H1 (cell line): ENCODE measurements at regions not wholly inside any gene's neighbourhood (a gene's known extent, or its start where the extent isn't known, plus 50 kb on each side); places are given as distances from the start of the nearest gene placed in this dataset.

ENCODE experiments used
- CTCF ChIA-PET: fragments of 300-600 bp; sonication (Branson Sonifier 250); formaldehyde crosslinking; loops from one replicate; lab custom pipeline; 2021; ENCODE audit not compliant: partially characterized antibody; lab: Charles Lee
- POLR2A ChIA-PET: fragments of 300-600 bp; sonication (Branson Sonifier 250); formaldehyde crosslinking; loops from one replicate; lab custom pipeline; 2021; ENCODE audit warnings: inconsistent platforms; ENCODE audit not compliant: partially characterized antibody; lab: Charles Lee
- DNase-seq, 2 experiments: peaks; one replicate each; pipeline versions ENCODE4 v3.0.0 to v3.0.0-alpha.2; 2010 to 2022; ENCODE audit warnings: low spot score in 2 of 2, low read depth in 1 of 2, mixed read lengths in 1 of 2
- FAIRE-seq: peaks from 2 replicates; lab custom pipeline; 2011; peaks lifted over from hg19 to GRCh38; lab: Jason Lieb, UNC
- H2AFZ ChIP-seq: 2 replicates; pipeline ENCODE4 v1.8.1; 2012; ENCODE audit warnings: low read length, inconsistent platforms
- H2AK5ac ChIP-seq: 2 replicates; pipeline ENCODE4 v1.6.1; 2013; ENCODE audit warnings: low read depth, low read length
- H2BK120ac ChIP-seq: replicated peaks from 2 replicates; pipeline ENCODE3; 2013; ENCODE audit warnings: low read depth, low read length, inconsistent platforms
- H2BK12ac ChIP-seq: 2 replicates; pipeline ENCODE4 v1.6.1; 2013; ENCODE audit warnings: low read depth, low read length
- H2BK15ac ChIP-seq: 2 replicates; pipeline ENCODE4 v1.6.1; 2013; ENCODE audit warnings: low read length
- H2BK20ac ChIP-seq: 2 replicates; pipeline ENCODE4 v1.6.1; 2013; ENCODE audit warnings: low read length
- H2BK5ac ChIP-seq: 2 replicates; pipeline ENCODE4 v1.6.1; 2013; ENCODE audit warnings: low read depth, low read length
- H3K14ac ChIP-seq: 2 replicates; pipeline ENCODE4 v1.6.1; 2013; ENCODE audit warnings: inconsistent platforms; ENCODE audit not compliant: insufficient read length
- H3K18ac ChIP-seq: 2 replicates; pipeline ENCODE4 v1.6.1; 2013; ENCODE audit warnings: low read length; ENCODE audit errors: extremely low read depth
- H3K23ac ChIP-seq: 2 replicates; pipeline ENCODE4 v1.6.1; 2013; ENCODE audit warnings: inconsistent platforms; ENCODE audit not compliant: insufficient read length
- H3K23me2 ChIP-seq: 2 replicates; pipeline ENCODE4 v1.6.1; 2013; ENCODE audit warnings: low read depth, low read length
- H3K27ac ChIP-seq: 2 replicates; pipeline ENCODE4 v1.6.1; 2011; ENCODE audit warnings: low read depth, low read length, inconsistent platforms
- H3K27me3 ChIP-seq, 4 experiments: replicated peaks in 1 of 4; 1 replicate in 1 of 4; 2 replicates in 3 of 4; pipeline versions ENCODE4 v1.6.1 to v1.8.1; 2011 to 2013; ENCODE audit warnings: low read length in 3 of 4, mild to moderate bottlenecking in 3 of 4, inconsistent platforms in 2 of 4, mixed read lengths in 2 of 4, moderate library complexity in 1 of 4; ENCODE audit not compliant: control insufficient read depth in 3 of 4, insufficient read depth in 3 of 4; ENCODE audit errors: extremely low read depth in 1 of 4
- H3K36me3 ChIP-seq, 4 experiments: 2 replicates each; pipeline versions ENCODE4 v1.6.1 to v1.8.1; 2011 to 2013; ENCODE audit warnings: mild to moderate bottlenecking in 4 of 4, low read length in 3 of 4, moderate library complexity in 2 of 4, control low read depth in 1 of 4, inconsistent platforms in 1 of 4; ENCODE audit not compliant: insufficient read depth in 4 of 4, control insufficient read depth in 2 of 4
- H3K4ac ChIP-seq: replicated peaks from 2 replicates; pipeline ENCODE3; 2013; ENCODE audit warnings: low read length, low read depth, mixed read lengths, inconsistent platforms; ENCODE audit not compliant: insufficient read length
- H3K4me1 ChIP-seq, 4 experiments: replicated peaks in 1 of 4; 1 replicate in 1 of 4; 2 replicates in 3 of 4; pipeline versions ENCODE4 v1.6.1 to v1.8.1; 2011 to 2013; ENCODE audit warnings: low read length in 3 of 4, inconsistent platforms in 2 of 4, mixed read lengths in 1 of 4; ENCODE audit not compliant: insufficient read depth in 4 of 4, control insufficient read depth in 3 of 4
- H3K4me2 ChIP-seq, 2 experiments: 2 replicates each; pipeline versions ENCODE4 v1.6.1 to v1.8.1; 2011 to 2013; ENCODE audit warnings: low read depth in 2 of 2, low read length in 2 of 2, control low read depth in 1 of 2, inconsistent platforms in 1 of 2, mild to moderate bottlenecking in 1 of 2; ENCODE audit not compliant: insufficient read depth in 1 of 2
- H3K4me3 ChIP-seq, 4 experiments: fragments of 200-600, 300-600 bp in 1 of 4; sonication (generic), shearing (Covaris generic), sonication (Bioruptor Twin) in 1 of 4; 2 replicates each; pipeline versions ENCODE4 v1.5.1 to v1.8.1; 2011 to 2016; ENCODE audit warnings: low read length in 4 of 4, low read depth in 3 of 4, control low read depth in 2 of 4, inconsistent platforms in 2 of 4, mild to moderate bottlenecking in 2 of 4, mixed read lengths in 1 of 4, moderate library complexity in 1 of 4; ENCODE audit not compliant: insufficient read depth in 2 of 4; ENCODE audit errors: extremely low read depth in 1 of 4
- H3K56ac ChIP-seq: replicated peaks from 2 replicates; pipeline ENCODE3; 2013; ENCODE audit warnings: low read depth, mild to moderate bottlenecking, mixed read lengths, low read length, inconsistent platforms; ENCODE audit not compliant: insufficient read length
- H3K79me1 ChIP-seq: 2 replicates; pipeline ENCODE4 v1.6.1; 2013; ENCODE audit warnings: low read depth, low read length, control low read depth
- H3K79me2 ChIP-seq, 2 experiments: 2 replicates each; pipeline versions ENCODE4 v1.6.1 to v1.8.1; 2012 to 2013; ENCODE audit warnings: low read length in 2 of 2, mild to moderate bottlenecking in 2 of 2, inconsistent platforms in 1 of 2; ENCODE audit not compliant: insufficient read depth in 2 of 2, control insufficient read depth in 1 of 2
- H3K9ac ChIP-seq, 4 experiments: replicated peaks in 1 of 4; 1 replicate in 1 of 4; 2 replicates in 3 of 4; pipeline versions ENCODE4 v1.6.1 to v1.8.1; 2011 to 2013; ENCODE audit warnings: low read depth in 3 of 4, low read length in 3 of 4, control low read depth in 2 of 4, mild to moderate bottlenecking in 2 of 4, moderate library complexity in 2 of 4, inconsistent platforms in 1 of 4; ENCODE audit errors: extremely low read depth in 1 of 4
- H3K9me3 ChIP-seq, 2 experiments: 2 replicates each; pipeline versions ENCODE4 v1.6.1 to v1.8.1; 2012 to 2013; ENCODE audit warnings: mild to moderate bottlenecking in 2 of 2, moderate library complexity in 2 of 2, control low read depth in 1 of 2, inconsistent platforms in 1 of 2, low read depth in 1 of 2, low read length in 1 of 2, mixed read lengths in 1 of 2; ENCODE audit not compliant: insufficient read depth in 2 of 2
- H4K20me1 ChIP-seq, 2 experiments: replicated peaks in 1 of 2; 2 replicates each; pipeline versions ENCODE3 to v1.8.1; 2011 to 2013; ENCODE audit warnings: inconsistent platforms in 2 of 2, low read length in 2 of 2, mild to moderate bottlenecking in 1 of 2; ENCODE audit not compliant: insufficient read depth in 2 of 2, control insufficient read depth in 1 of 2
- H4K5ac ChIP-seq: 2 replicates; pipeline ENCODE4 v1.6.1; 2013; ENCODE audit warnings: low read length, low read depth, mixed read lengths, inconsistent platforms; ENCODE audit not compliant: insufficient read length
- H4K8ac ChIP-seq: 2 replicates; pipeline ENCODE4 v1.8.0; 2013; ENCODE audit warnings: mild to moderate bottlenecking, moderate library complexity, low read length, inconsistent platforms; ENCODE audit not compliant: insufficient read depth; ENCODE audit errors: extremely low read depth
- H4K91ac ChIP-seq: replicated peaks from 2 replicates; pipeline ENCODE3; 2013; ENCODE audit warnings: low read length, mixed read lengths, inconsistent platforms; ENCODE audit not compliant: insufficient read length
- RFX5 ChIP-seq: IDR thresholded peaks from 2 replicates; pipeline ENCODE4 v1.6.1; 2011; ENCODE audit warnings: low read depth, low read length, improper control_type of control experiment, borderline replicate concordance
- YY1 ChIP-seq: IDR thresholded peaks from 2 replicates; pipeline ENCODE4 v1.6.1; 2011; ENCODE audit warnings: low read depth, mild to moderate bottlenecking, low read length
- WGBS, 2 experiments: shearing (Covaris generic) in 1 of 2; methylation state at CpG; one replicate each; pipeline versions ENCODE4 v1.1.6 to v1.1.7; 2013 to 2015; ENCODE audit warnings: low lambda C conversion rate in 2 of 2, mixed read lengths in 2 of 2, inconsistent platforms in 1 of 2, low coverage in 1 of 2, missing lambda C conversion rate in 1 of 2; ENCODE audit not compliant: insufficient replicate concordance in 2 of 2, insufficient coverage in 1 of 2, insufficient read length in 1 of 2; ENCODE audit errors: extremely low coverage in 1 of 2, missing lambda C conversion rate in 1 of 2; 5-methylcytosine and 5-hydroxymethylcytosine counted together

DNA sequence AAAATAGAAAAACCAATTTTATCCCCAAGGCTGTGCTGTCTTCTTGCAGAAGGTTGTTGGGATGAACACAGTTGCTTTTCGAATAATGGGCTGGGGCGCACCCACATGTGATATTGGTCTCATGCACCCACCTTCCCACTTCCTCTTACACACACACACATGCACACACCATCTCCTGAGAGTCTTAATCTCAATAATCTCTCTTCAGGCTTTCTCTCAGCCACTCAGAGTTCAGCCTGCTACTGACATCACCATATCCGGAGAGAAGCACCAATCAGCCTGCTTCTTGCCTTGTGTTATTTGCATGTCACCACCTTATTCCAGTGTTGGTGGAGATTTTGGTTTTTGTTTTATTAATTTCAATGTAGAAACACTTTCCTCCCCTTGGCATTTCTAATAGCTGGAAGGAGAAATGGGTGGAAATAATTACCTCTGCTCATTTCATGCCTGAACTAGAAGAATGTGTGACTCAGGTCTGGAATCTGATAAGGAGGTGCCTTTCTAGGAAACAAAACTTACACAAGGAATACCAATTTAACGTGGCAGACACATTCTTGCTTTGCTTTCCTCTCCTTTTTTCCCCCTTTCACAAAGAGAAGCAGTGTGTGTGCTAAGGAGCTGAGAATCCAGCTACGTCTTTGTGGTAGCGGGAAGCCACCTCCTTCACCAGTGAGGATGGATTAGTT is 400.2 kb downstream of the MID1IP1 start:
- H2BK12ac ChIP-seq = no peak overlapping the region
- TF ChIP-seq YY1 (no peak), RFX5 (peak; percentile 76; the same call in 1 of the 2 replicates)
- no peak overlapping the region for H2AFZ ChIP-seq
- no peak overlapping the region for H3K4ac ChIP-seq
- H3K36me3 ChIP-seq = no peaks in the 10 kb centered on the region
- H2BK120ac ChIP-seq = no peak overlapping the region
- no peak overlapping the region for H2BK20ac ChIP-seq
- no peak overlapping the region for H3K9ac ChIP-seq
- H2BK5ac ChIP-seq = no peak overlapping the region
- H3K23me2 ChIP-seq = no peaks in the 10 kb centered on the region
- H3K27me3 ChIP-seq = no peaks in the 10 kb centered on the region
- H3K4me2 ChIP-seq = no peak overlapping the region
- no peak overlapping the region for H3K27ac ChIP-seq
- H3K79me1 ChIP-seq = no peaks in the 10 kb centered on the region
- no peak overlapping the region for H3K18ac ChIP-seq
- H3K23ac ChIP-seq = no peak overlapping the region
- no peaks in the 10 kb centered on the region for H3K79me2 ChIP-seq
- DNase-seq (no peak), FAIRE-seq (no peak)
- no peaks in the 10 kb centered on the region for H4K20me1 ChIP-seq
- no peaks in the 10 kb centered on the region for H3K9me3 ChIP-seq
- H3K14ac ChIP-seq = no peak overlapping the region
- H2AK5ac ChIP-seq = no peak overlapping the region
- no peak overlapping the region for H3K56ac ChIP-seq
- no peak overlapping the region for H4K8ac ChIP-seq
- WGBS, 2 experiments = 89% methylated on average over 6 of the region's 6 CpGs; no CpG with 5 or more reads in 1 of the 2 experiments
- H4K5ac ChIP-seq = no peak overlapping the region
- no peak overlapping the region for H4K91ac ChIP-seq
- no peak overlapping the region for H3K4me3 ChIP-seq
- H3K4me1 ChIP-seq = peaks cover 0 to 2% (median 0%) of the 10 kb centered on the region in 4 experiments; a peak in 2 of 7 replicates
- ChIA-PET CTCF (no interaction called here), POLR2A (no interaction called here)
- no peak overlapping the region for H2BK15ac ChIP-seq
